ENCODE measurements at regions not wholly inside any gene's neighbourhood (a gene's known extent, or its start where the extent isn't known, plus 50 kb on each side); places are given as distances from the start of the nearest gene placed in this dataset.
"Not testable (repeated sequence)": the region's sequence is repeated elsewhere in the genome, so short reads cannot be mapped to it uniquely, and the experiment has no call there.

GRCh38 chr14:105896206-105896605 is 369.8 kb downstream of the TMEM121 start:
- H3K9me2 ChIP-seq (ENCODE audit: insufficient read depth); DNase-seq (ENCODE audit: low spot score); H3K4me3 ChIP-seq; H3K36me3 ChIP-seq (ENCODE audit: insufficient read depth); H2AFZ ChIP-seq; H3K4me3 Mint-ChIP-seq; H3K4me1 Mint-ChIP-seq; H3K79me2 ChIP-seq (replicated peaks; ENCODE audit: insufficient read depth); H3K27me3 ChIP-seq (ENCODE audit: insufficient read depth); H3K27ac ChIP-seq (ENCODE audit: low read depth); H3K4me1 ChIP-seq (ENCODE audit: insufficient read depth); H3K27ac Mint-ChIP-seq; H3F3A ChIP-seq (replicated peaks; ENCODE audit: low read depth); H3K4me2 ChIP-seq; H4K20me1 ChIP-seq (replicated peaks; ENCODE audit: insufficient read depth); H3K27me3 Mint-ChIP-seq (ENCODE audit: insufficient read depth, low read depth, poor library complexity); ATAC-seq: not testable (repeated sequence)
- Mint-ChIP-seq H3K36me3 (ENCODE audit: low read depth) (peaks cover 27% of the 10 kb centered on the region), H3K9me3 (peaks cover 85% of the 10 kb centered on the region)

DNA sequence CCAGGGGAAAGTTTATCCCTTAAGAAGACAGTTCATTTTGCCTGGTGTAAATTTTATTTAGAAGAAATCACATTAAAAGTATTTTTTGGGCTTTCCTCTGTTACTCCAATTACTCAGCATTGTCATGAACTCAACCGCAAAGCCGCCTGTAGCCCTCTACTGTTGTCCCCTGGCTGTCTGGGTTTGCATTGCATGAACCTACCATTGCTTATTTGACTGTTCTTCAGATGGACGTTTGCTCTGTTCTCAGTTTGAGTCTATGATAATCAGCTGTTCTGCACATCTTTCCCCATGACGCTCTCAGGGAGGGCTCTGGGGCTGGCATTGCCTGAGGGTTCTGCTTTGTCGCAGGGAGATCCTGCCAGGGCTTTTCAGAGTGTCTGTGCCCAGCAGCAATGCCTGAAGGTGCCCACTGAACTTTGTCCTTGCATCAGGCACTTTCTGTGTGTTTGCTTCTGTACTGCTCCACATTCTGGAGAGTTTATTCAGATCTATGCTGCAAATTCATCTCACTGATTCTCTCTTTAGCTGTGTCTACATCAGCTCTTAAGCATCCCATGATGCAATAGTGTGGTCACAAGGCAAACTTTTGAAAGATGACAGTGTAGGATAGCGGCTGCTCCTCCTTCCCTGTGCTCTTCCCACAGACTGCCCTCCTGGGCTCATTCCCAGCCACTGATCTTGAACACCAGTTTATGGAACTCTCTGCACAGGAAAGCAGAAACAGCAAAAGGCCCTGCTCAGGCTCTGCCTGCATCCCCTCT is 370.8 kb downstream of the TMEM121 start:
- not testable (repeated sequence) for H3K4me1 ChIP-seq (ENCODE audit: insufficient read depth); H3K27ac ChIP-seq (ENCODE audit: low read depth); H3K36me3 ChIP-seq (ENCODE audit: insufficient read depth); H3K79me2 ChIP-seq (replicated peaks; ENCODE audit: insufficient read depth); H3F3A ChIP-seq (replicated peaks; ENCODE audit: low read depth); H3K4me3 Mint-ChIP-seq; H3K27ac Mint-ChIP-seq; H3K9me2 ChIP-seq (ENCODE audit: insufficient read depth); H4K20me1 ChIP-seq (replicated peaks; ENCODE audit: insufficient read depth); H3K4me2 ChIP-seq; DNase-seq (ENCODE audit: low spot score); H3K27me3 Mint-ChIP-seq (ENCODE audit: insufficient read depth, low read depth, poor library complexity); H2AFZ ChIP-seq; H3K4me1 Mint-ChIP-seq; ATAC-seq; H3K4me3 ChIP-seq; H3K27me3 ChIP-seq (ENCODE audit: insufficient read depth)
- peaks cover 28% of the 10 kb centered on the region for H3K36me3 Mint-ChIP-seq (ENCODE audit: low read depth)
- peaks cover 87% of the 10 kb centered on the region for H3K9me3 Mint-ChIP-seq

DNA sequence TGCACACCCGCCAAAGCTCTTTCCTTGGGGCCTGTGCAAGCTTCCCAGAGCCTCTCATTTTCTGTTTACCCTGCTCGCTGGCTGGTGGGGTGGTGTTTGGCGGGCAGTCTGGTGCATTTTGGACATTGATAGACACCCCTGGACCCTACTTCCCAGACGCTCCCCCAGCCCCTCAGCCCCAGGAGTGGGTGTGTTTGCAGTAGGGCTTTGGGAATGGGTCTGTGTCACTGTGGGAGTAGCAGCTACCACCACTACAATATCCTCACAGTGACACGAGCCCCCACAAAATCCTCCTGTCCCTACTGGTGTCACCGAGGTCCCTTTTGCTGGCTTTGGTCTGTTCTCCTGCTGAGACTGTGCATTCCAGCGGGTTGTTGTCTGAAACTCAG is 371.3 kb downstream of the TMEM121 start:
- no peaks in the 10 kb centered on the region for H3K4me1 ChIP-seq (ENCODE audit: insufficient read depth)
- no peak overlapping the region for H3K27ac Mint-ChIP-seq
- no peak for TF ChIP-seq STAT1 (IDR thresholded peaks at IDR 0.05; ENCODE audit: unreplicated experiment)
- TF ChIP-seq ZNF114 (CRISPR knock-in tag; IDR thresholded peaks at IDR 0.05): no peak
- no peak for TF ChIP-seq EZH2phosphoT487 (IDR thresholded peaks at IDR 0.05; ENCODE audit: unreplicated experiment)
- TF ChIP-seq EZH2 (IDR thresholded peaks at IDR 0.05; ENCODE audit: low read depth, unreplicated experiment): no peak
- TF ChIP-seq, protein P1, sequence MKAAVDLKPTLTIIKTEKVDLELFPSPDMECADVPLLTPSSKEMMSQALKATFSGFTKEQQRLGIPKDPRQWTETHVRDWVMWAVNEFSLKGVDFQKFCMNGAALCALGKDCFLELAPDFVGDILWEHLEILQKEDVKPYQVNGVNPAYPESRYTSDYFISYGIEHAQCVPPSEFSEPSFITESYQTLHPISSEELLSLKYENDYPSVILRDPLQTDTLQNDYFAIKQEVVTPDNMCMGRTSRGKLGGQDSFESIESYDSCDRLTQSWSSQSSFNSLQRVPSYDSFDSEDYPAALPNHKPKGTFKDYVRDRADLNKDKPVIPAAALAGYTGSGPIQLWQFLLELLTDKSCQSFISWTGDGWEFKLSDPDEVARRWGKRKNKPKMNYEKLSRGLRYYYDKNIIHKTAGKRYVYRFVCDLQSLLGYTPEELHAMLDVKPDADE (IDR thresholded peaks at IDR 0.05): no peak
- TF ChIP-seq JUNB (IDR thresholded peaks at IDR 0.05; ENCODE audit: unreplicated experiment): no peak
- TF ChIP-seq CREB1 (CRISPR knock-in tag; IDR thresholded peaks at IDR 0.05; ENCODE audit: low read depth): no peak
- TF ChIP-seq, protein P2, sequence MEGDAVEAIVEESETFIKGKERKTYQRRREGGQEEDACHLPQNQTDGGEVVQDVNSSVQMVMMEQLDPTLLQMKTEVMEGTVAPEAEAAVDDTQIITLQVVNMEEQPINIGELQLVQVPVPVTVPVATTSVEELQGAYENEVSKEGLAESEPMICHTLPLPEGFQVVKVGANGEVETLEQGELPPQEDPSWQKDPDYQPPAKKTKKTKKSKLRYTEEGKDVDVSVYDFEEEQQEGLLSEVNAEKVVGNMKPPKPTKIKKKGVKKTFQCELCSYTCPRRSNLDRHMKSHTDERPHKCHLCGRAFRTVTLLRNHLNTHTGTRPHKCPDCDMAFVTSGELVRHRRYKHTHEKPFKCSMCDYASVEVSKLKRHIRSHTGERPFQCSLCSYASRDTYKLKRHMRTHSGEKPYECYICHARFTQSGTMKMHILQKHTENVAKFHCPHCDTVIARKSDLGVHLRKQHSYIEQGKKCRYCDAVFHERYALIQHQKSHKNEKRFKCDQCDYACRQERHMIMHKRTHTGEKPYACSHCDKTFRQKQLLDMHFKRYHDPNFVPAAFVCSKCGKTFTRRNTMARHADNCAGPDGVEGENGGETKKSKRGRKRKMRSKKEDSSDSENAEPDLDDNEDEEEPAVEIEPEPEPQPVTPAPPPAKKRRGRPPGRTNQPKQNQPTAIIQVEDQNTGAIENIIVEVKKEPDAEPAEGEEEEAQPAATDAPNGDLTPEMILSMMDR (conservative IDR thresholded peaks at IDR 0.05; ENCODE audit: low read depth in 2 of 2): no peak
- no peak for TF ChIP-seq ZNF331 (CRISPR knock-in tag; IDR thresholded peaks at IDR 0.05; ENCODE audit: low read depth)
- no peak for TF ChIP-seq POLR2AphosphoS5 (IDR thresholded peaks at IDR 0.05; ENCODE audit: low read depth)
- TF ChIP-seq, protein P3, sequence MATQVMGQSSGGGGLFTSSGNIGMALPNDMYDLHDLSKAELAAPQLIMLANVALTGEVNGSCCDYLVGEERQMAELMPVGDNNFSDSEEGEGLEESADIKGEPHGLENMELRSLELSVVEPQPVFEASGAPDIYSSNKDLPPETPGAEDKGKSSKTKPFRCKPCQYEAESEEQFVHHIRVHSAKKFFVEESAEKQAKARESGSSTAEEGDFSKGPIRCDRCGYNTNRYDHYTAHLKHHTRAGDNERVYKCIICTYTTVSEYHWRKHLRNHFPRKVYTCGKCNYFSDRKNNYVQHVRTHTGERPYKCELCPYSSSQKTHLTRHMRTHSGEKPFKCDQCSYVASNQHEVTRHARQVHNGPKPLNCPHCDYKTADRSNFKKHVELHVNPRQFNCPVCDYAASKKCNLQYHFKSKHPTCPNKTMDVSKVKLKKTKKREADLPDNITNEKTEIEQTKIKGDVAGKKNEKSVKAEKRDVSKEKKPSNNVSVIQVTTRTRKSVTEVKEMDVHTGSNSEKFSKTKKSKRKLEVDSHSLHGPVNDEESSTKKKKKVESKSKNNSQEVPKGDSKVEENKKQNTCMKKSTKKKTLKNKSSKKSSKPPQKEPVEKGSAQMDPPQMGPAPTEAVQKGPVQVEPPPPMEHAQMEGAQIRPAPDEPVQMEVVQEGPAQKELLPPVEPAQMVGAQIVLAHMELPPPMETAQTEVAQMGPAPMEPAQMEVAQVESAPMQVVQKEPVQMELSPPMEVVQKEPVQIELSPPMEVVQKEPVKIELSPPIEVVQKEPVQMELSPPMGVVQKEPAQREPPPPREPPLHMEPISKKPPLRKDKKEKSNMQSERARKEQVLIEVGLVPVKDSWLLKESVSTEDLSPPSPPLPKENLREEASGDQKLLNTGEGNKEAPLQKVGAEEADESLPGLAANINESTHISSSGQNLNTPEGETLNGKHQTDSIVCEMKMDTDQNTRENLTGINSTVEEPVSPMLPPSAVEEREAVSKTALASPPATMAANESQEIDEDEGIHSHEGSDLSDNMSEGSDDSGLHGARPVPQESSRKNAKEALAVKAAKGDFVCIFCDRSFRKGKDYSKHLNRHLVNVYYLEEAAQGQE (IDR thresholded peaks at IDR 0.05; ENCODE audit: unreplicated experiment): no peak
- TF ChIP-seq NANOG (IDR thresholded peaks at IDR 0.05; ENCODE audit: borderline replicate concordance): no peak

More for the DNA sequence above, 371.3 kb downstream of the TMEM121 start:
- Histone ChIP-seq H4K20me1 (replicated peaks; ENCODE audit: insufficient read depth) (no peaks in the 10 kb centered on the region), H3F3A (replicated peaks; ENCODE audit: low read depth) (no peaks in the 10 kb centered on the region), H3K4me3 (no peak overlapping the region), H3K27ac (ENCODE audit: low read depth) (no peak overlapping the region), H2AFZ (no peak overlapping the region), H3K36me3 (ENCODE audit: insufficient read depth) (no peaks in the 10 kb centered on the region), H3K27me3 (ENCODE audit: insufficient read depth) (no peaks in the 10 kb centered on the region), H3K9me2 (ENCODE audit: insufficient read depth) (no peaks in the 10 kb centered on the region), H3K79me2 (replicated peaks; ENCODE audit: insufficient read depth) (no peaks in the 10 kb centered on the region), H3K4me2 (no peak overlapping the region)
- Mint-ChIP-seq H3K27me3 (ENCODE audit: insufficient read depth, low read depth, poor library complexity) (peaks cover 1% of the 10 kb centered on the region), H3K4me1 (no peaks in the 10 kb centered on the region), H3K9me3 (peaks cover 90% of the 10 kb centered on the region), H3K36me3 (ENCODE audit: low read depth) (peaks cover 28% of the 10 kb centered on the region), H3K4me3 (no peak overlapping the region)
- no peak for ATAC-seq
- DNase-seq (ENCODE audit: low spot score): no peak
